ENCODE measurements at regions not wholly inside any gene's neighbourhood (a gene's known extent, or its start where the extent isn't known, plus 50 kb on each side); places are given as distances from the start of the nearest gene placed in this dataset.

DNA sequence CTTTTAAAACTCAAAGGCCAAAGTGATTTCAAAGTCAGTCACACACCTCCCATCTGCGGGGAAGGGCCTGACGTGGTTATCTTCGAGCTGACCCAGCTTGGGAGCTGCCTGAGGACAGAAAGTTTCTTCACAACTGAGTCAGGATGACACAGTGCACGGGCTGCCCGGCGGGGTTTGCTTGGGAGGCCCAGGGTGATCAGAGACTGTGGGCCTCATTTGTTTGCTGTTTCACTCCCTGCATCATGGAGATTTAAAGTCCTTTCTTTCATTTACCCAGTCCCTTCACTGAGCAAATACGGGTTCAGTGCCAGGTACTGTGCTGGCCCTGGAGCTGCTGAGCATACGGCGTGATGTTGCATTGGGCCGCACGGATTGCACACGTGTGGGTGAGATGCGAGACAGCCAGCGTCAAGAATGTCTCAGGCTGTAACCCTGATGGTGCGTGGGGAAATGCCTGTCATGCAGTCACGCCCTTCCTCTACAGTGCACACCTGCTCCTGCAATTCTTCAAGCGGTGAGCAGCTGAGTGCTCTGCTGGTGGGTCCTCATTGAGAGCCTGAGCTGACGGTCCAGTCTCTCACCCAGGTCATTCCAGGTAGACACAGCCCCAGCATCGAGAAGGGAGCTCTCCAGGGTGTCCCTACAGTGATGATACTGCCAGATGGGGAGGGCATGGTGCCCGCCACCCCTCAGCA is 82.7 kb upstream of the PMEPA1 start:
- no peaks in the 10 kb centered on the region for H3K36me3 Mint-ChIP-seq (ENCODE audit: low read depth)
- no peaks in the 10 kb centered on the region for H3K9me3 Mint-ChIP-seq (ENCODE audit: insufficient read depth)
- no peaks in the 10 kb centered on the region for H3K27me3 Mint-ChIP-seq (ENCODE audit: low read depth)
- no peaks in the 10 kb centered on the region for H3K4me1 Mint-ChIP-seq (ENCODE audit: low read depth)
- no peak overlapping the region for H3K27ac Mint-ChIP-seq
- ChIA-PET POLR2A (no interaction called here), CTCF (interaction anchor here (1.5 kb wide), 1 partner anchor 138 kb away, joined by 3 read pairs; no protein-coding TSS in a partner anchor)
- ATAC-seq (no peak), DNase-seq (no peak)
- no peak overlapping the region for H3K4me3 Mint-ChIP-seq

DNA sequence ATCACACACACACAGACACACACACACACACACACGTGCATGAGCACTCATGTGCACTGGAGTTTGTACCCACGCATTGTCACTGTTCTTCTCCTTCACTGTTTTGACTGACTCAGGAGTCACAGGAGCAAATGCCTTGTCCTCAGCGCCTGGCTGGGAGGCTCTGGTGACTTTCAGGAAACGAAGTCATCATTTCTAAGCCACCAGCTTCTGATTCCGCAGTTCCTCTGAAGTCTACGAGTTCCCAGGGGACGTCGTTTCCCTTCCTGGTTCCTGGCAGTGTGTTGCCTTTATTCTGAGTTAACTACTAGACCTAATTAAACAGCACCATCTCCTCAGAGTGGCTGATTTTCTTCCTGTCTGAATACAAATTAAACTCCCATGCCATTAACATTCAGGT is 82.2 kb upstream of the PMEPA1 start:
- Mint-ChIP-seq H3K4me3 (no peak overlapping the region), H3K36me3 (ENCODE audit: low read depth) (no peaks in the 10 kb centered on the region), H3K4me1 (ENCODE audit: low read depth) (no peaks in the 10 kb centered on the region), H3K27me3 (ENCODE audit: low read depth) (no peaks in the 10 kb centered on the region), H3K27ac (no peak overlapping the region), H3K9me3 (ENCODE audit: insufficient read depth) (no peaks in the 10 kb centered on the region)
- DNase-seq (no peak), ATAC-seq (no peak)
- CTCF ChIA-PET = interaction anchor here (1.5 kb wide), 1 partner anchor 138 kb away, joined by 3 read pairs; no protein-coding TSS in a partner anchor
- POLR2A ChIA-PET = no interaction called here

DNA sequence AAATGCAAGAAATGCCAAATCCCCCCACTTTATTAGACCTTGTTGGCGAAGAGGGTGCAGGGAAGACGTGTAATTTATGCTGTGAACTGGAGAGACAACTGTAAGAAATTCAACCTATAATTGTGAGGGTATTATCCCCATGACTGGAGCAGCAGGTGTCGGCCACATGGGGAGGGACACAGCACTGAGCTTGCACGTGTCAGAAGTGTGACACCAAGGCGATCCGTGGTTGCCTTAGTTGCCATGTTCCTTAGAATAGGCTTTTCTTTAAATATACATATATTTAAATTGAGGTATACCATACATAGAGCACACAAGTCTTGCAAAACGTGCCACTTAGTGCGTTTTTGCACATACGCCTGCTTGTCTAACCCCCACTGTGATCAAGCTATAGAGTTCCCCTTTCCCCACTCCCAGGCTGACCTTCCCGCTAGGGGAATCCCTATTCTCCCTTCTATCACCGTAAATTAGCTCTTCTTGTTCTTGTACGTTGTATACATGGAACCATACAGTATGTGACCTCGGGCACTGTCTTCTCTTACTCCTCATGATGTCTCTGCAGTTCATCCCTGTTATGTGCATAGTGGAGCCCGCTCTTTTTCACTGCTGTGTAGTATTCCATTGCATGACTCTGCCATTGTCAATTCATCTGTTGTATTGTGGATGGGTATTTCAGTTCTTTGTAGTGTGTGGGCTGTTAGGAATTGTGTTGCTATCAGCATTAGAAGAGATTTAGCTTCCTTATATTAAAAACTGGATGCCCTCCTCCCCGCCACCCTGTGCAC is 81.6 kb upstream of the PMEPA1 start:
- H3K27ac Mint-ChIP-seq = no peak overlapping the region
- H3K27me3 Mint-ChIP-seq (ENCODE audit: low read depth) = no peaks in the 10 kb centered on the region
- no peaks in the 10 kb centered on the region for H3K9me3 Mint-ChIP-seq (ENCODE audit: insufficient read depth)
- no peaks in the 10 kb centered on the region for H3K4me1 Mint-ChIP-seq (ENCODE audit: low read depth)
- H3K36me3 Mint-ChIP-seq (ENCODE audit: low read depth) = no peaks in the 10 kb centered on the region
- ChIA-PET POLR2A (no interaction called here), CTCF (interaction anchor here (1.5 kb wide), 1 partner anchor 137 kb away, joined by 3 read pairs; no protein-coding TSS in a partner anchor)
- no peak for DNase-seq
- H3K4me3 Mint-ChIP-seq = no peak overlapping the region
- no peak for ATAC-seq

DNA sequence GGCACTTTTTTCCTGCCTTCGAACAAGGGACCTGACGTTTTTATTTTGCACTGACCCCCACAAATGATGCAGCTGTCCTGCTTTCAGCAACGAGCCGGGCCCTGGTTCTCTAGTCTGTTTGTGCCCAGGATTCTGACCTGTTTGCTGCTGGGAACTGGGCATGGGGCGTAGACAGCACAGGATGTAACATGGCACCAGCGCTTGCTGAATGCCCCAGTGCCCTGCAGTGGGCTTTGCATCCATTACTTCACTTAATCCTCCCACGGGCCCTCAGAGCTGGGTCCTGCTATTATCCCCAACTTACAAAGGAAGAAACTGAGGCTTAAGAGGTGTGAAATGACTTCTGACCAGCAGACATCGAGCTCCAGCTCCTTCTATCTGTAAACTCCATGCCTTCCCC is 80.4 kb upstream of the PMEPA1 start:
- no peak for DNase-seq
- Mint-ChIP-seq H3K27ac (no peak overlapping the region), H3K4me3 (no peak overlapping the region), H3K4me1 (ENCODE audit: low read depth) (no peaks in the 10 kb centered on the region), H3K27me3 (ENCODE audit: low read depth) (no peaks in the 10 kb centered on the region), H3K9me3 (ENCODE audit: insufficient read depth) (no peaks in the 10 kb centered on the region), H3K36me3 (ENCODE audit: low read depth) (no peaks in the 10 kb centered on the region)
- POLR2A ChIA-PET = no interaction called here
- no peak for ATAC-seq
- CTCF ChIA-PET = no interaction called here

DNA sequence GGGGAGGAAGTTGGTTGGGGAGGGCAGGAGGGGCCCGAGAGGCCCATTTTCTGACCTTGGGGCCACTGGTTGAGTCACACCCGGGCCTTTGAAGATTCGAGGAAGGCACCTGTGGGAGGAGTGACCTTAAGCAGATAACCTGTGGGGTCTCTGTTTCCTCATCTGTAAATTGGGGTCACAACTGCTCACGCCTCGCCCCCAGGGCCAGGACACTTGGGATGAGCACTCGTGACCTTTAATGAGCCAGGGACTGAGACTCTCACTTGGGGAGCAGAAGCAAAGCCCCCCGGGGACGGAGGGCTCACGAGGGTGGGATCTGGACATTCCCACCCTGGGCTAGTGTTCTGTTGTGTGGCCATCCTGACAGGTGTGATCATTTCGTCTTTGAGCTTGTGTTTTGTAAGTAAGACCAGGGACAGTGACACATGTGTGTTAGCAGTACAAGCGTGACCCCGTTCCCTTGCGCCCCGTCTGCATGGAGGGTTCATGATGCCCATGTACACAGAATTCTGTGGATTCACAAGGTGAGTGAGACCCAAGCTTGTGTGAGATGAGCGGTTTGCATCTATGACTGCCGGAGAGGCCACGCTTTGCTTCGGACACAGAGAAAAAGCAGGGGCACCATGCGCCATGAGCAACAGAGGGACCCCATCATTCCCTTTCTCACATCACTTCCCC is 79.3 kb upstream of the PMEPA1 start:
- ChIA-PET CTCF (no interaction called here), POLR2A (no interaction called here)
- Mint-ChIP-seq H3K36me3 (ENCODE audit: low read depth) (no peaks in the 10 kb centered on the region), H3K4me1 (ENCODE audit: low read depth) (no peaks in the 10 kb centered on the region), H3K27ac (no peak overlapping the region), H3K27me3 (ENCODE audit: low read depth) (no peaks in the 10 kb centered on the region), H3K4me3 (no peak overlapping the region), H3K9me3 (ENCODE audit: insufficient read depth) (no peaks in the 10 kb centered on the region)
- no peak for DNase-seq
- no peak for ATAC-seq

- DNase-seq (no peak), ATAC-seq (no peak)
- Mint-ChIP-seq H3K27me3 (ENCODE audit: low read depth) (no peaks in the 10 kb centered on the region), H3K36me3 (ENCODE audit: low read depth) (no peaks in the 10 kb centered on the region), H3K9me3 (ENCODE audit: insufficient read depth) (no peaks in the 10 kb centered on the region), H3K27ac (no peak overlapping the region), H3K4me3 (no peak overlapping the region), H3K4me1 (ENCODE audit: low read depth) (no peaks in the 10 kb centered on the region)
- CTCF ChIA-PET = no interaction called here
- POLR2A ChIA-PET = no interaction called here
Measured at GRCh38 chr20:57787990-57788781, 78.4 kb upstream of the PMEPA1 start.

GRCh38 chr20:57787151-57787989 is 77.6 kb upstream of the PMEPA1 start:
- Mint-ChIP-seq H3K9me3 (ENCODE audit: insufficient read depth) (no peaks in the 10 kb centered on the region), H3K27ac (no peak overlapping the region), H3K4me3 (no peak overlapping the region), H3K4me1 (ENCODE audit: low read depth) (no peaks in the 10 kb centered on the region), H3K27me3 (ENCODE audit: low read depth) (no peaks in the 10 kb centered on the region), H3K36me3 (ENCODE audit: low read depth) (no peaks in the 10 kb centered on the region)
- ATAC-seq = no peak
- DNase-seq = no peak
- ChIA-PET CTCF (no interaction called here), POLR2A (no interaction called here)

- no peak for DNase-seq
- Mint-ChIP-seq H3K4me1 (ENCODE audit: low read depth) (no peaks in the 10 kb centered on the region), H3K4me3 (no peak overlapping the region), H3K9me3 (ENCODE audit: insufficient read depth) (no peaks in the 10 kb centered on the region), H3K36me3 (ENCODE audit: low read depth) (no peaks in the 10 kb centered on the region), H3K27ac (no peak overlapping the region), H3K27me3 (ENCODE audit: low read depth) (no peaks in the 10 kb centered on the region)
- ChIA-PET POLR2A (no interaction called here), CTCF (no interaction called here)
- no peak for ATAC-seq
Measured at GRCh38 chr20:57786304-57786932, 76.6 kb upstream of the PMEPA1 start.

DNA sequence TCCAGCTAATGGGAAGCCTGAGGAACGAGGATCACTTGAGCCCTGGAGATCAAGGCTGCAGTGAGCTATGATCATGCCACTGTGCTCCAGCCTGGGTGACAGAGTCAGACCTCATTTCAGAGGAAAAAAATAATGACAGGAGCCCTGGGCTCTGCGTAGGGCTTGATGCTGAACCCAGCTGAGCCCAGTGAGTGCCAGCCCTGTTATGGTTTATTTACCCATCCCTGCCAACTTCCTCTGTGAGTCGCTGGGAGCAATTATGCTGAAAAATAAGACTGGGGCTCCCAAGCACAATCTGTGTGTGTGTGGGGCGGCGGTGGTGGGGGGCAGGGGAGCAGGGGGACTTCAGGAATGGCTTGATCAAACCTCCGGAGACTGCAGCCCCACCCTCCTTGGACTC is 75.9 kb upstream of the PMEPA1 start:
- ATAC-seq = no peak
- H3K27ac Mint-ChIP-seq = no peak overlapping the region
- no peaks in the 10 kb centered on the region for H3K27me3 Mint-ChIP-seq (ENCODE audit: low read depth)
- no peak overlapping the region for H3K4me3 Mint-ChIP-seq
- H3K36me3 Mint-ChIP-seq (ENCODE audit: low read depth) = no peaks in the 10 kb centered on the region
- CTCF ChIA-PET = no interaction called here
- no peak for DNase-seq
- POLR2A ChIA-PET = no interaction called here
- H3K4me1 Mint-ChIP-seq (ENCODE audit: low read depth) = no peaks in the 10 kb centered on the region
- H3K9me3 Mint-ChIP-seq (ENCODE audit: insufficient read depth) = no peaks in the 10 kb centered on the region

DNA sequence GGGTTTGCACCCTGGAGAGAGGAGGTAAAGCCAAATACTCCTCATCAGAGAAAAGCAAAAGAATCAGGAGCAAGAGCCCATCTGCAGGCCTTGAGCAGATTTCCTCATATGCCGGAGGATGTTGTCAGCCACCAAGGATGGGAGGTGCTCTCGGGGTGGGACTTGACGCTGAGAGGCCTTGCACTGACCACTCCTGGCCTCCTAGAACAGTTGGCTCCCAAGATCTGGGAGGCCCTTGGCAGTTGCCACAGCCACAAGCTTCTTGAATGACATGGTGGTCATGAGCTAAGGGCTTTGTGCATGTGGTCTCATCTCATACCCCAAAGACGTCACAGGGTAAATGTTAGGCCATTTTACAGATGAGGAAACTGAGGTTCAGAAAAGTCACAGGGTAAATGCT is 75.2 kb upstream of the PMEPA1 start:
- H3K27ac Mint-ChIP-seq = no peak overlapping the region
- H3K36me3 Mint-ChIP-seq (ENCODE audit: low read depth) = no peaks in the 10 kb centered on the region
- H3K4me3 Mint-ChIP-seq = no peak overlapping the region
- DNase-seq = no peak
- ChIA-PET CTCF (no interaction called here), POLR2A (no interaction called here)
- H3K27me3 Mint-ChIP-seq (ENCODE audit: low read depth) = no peaks in the 10 kb centered on the region
- H3K9me3 Mint-ChIP-seq (ENCODE audit: insufficient read depth) = no peaks in the 10 kb centered on the region
- ATAC-seq = no peak
- no peaks in the 10 kb centered on the region for H3K4me1 Mint-ChIP-seq (ENCODE audit: low read depth)
